Fibroblast of villous mesenchyme (primary cell): ENCODE measurements at regions not wholly inside any gene's neighbourhood (a gene's known extent, or its start where the extent isn't known, plus 50 kb on each side); places are given as distances from the start of the nearest gene placed in this dataset.

Source experiments
- DNase-seq: peaks from one replicate; pipeline ENCODE4 v3.0.0-alpha.2; 2010; ENCODE audit warnings: low read depth
- H3K4me3 ChIP-seq: 2 replicates; pipeline ENCODE4 v1.5.1; 2011; ENCODE audit warnings: low read depth, mild to moderate bottlenecking, low read length
- TF ChIP-seq, protein P1 (sequence below): IDR thresholded peaks from 2 replicates; pipeline ENCODE4 v1.5.1; 2012; ENCODE audit warnings: low read depth, mild to moderate bottlenecking, low read length; ENCODE audit not compliant: insufficient read depth

GRCh38 chr12:40566271-40566670 is 126.0 kb upstream of the CNTN1 start:
- DNase-seq: no peak
- TF ChIP-seq, protein P1, sequence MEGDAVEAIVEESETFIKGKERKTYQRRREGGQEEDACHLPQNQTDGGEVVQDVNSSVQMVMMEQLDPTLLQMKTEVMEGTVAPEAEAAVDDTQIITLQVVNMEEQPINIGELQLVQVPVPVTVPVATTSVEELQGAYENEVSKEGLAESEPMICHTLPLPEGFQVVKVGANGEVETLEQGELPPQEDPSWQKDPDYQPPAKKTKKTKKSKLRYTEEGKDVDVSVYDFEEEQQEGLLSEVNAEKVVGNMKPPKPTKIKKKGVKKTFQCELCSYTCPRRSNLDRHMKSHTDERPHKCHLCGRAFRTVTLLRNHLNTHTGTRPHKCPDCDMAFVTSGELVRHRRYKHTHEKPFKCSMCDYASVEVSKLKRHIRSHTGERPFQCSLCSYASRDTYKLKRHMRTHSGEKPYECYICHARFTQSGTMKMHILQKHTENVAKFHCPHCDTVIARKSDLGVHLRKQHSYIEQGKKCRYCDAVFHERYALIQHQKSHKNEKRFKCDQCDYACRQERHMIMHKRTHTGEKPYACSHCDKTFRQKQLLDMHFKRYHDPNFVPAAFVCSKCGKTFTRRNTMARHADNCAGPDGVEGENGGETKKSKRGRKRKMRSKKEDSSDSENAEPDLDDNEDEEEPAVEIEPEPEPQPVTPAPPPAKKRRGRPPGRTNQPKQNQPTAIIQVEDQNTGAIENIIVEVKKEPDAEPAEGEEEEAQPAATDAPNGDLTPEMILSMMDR: no peak
- no peak overlapping the region for H3K4me3 ChIP-seq

GRCh38 chr12:40569626-40570179 is 122.5 kb upstream of the CNTN1 start:
- DNase-seq: peak; percentile 12
- no peak overlapping the region for H3K4me3 ChIP-seq

GRCh38 chr12:40573024-40573423 is 119.2 kb upstream of the CNTN1 start:
- DNase-seq: no peak
- no peak overlapping the region for H3K4me3 ChIP-seq
- TF ChIP-seq, protein P1: no peak

More at GRCh38 chr12:40569626-40570179, 122.5 kb upstream of the CNTN1 start:
- TF ChIP-seq, protein P1: no peak

DNA sequence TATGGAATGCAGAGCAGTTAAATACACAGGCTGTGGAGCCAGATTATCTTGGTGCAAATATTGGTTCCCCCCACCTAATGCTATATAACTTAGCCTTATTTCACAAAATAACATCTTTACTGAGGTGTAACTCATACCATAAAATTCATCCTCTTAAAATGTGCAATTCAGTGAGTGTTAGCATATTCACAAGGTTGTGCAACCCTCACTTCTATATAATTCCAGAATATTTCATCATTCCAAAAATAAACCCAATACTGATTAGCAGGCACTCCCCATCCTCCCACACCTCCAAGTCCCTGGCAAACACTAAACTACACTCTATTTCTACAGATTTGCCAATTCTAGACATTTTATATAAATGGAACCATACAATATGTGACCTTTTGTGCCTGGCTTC is 116.3 kb upstream of the CNTN1 start:
- TF ChIP-seq, protein P1: no peak
- DNase-seq: no peak
- H3K4me3 ChIP-seq: no peak overlapping the region

DNA sequence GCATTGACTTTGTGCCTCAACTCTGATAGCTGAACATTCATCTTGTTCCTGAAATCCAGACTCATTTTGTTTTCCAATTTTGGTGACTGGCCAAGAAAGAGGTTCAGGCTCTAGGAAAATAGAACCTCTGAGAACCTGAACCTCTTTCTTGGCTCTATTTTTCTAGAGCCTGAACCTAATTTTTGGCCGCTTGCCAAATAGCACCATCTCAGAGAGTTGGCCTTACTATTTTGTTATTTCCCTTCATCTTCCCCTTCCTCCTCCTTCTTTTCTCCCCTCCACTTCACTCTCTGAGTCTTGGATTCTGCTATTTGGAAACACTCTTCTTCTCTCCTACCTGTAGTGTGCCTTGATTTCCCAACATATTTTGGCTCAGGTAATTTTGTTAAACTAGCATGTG is 114.4 kb upstream of the CNTN1 start:
- TF ChIP-seq, protein P1: no peak
- no peak for DNase-seq
- no peak overlapping the region for H3K4me3 ChIP-seq

DNA sequence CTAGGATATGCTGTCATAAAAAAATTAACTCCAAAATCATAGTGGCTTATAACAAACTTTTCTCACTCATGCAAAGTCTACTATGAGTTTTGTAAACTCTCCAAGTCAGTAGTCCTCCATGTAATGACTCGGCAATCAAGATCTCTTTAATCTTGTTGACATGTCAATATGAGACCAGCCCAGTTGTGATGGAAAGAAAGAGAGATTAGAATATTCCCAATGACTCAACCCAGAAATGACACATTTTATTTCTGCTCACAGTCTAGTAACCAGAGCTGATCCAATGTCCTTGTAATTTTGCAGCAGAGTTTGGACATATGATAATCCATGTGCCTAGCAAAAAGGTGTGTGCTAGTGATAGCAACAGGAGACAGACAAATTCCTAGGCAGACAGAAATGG is 112.6 kb upstream of the CNTN1 start:
- DNase-seq: no peak
- TF ChIP-seq, protein P1: no peak

DNA sequence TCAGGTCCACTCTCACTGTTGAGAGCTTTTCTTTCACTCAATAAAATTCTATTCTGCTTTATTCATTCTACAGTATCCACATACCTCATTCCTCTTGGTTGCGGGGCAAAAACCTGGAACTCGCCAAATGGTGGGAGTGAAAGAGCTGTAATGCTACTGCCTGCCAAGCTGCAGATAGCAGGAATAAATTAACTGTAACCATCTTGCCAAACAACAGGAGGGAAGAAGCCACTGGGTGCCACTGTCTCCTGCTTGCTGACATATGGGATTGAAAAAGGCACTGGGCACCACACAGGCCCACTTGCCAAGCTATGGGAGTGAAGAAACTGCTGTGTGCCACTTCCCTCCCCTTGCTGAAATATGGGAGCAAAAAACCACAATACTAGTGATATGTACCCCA is 111.9 kb upstream of the CNTN1 start:
- TF ChIP-seq, protein P1: no peak
- no peak for DNase-seq
- H3K4me3 ChIP-seq: no peak overlapping the region

More for the DNA sequence above, 112.6 kb upstream of the CNTN1 start:
- H3K4me3 ChIP-seq: no peak overlapping the region
